HUES64 (cell line): ENCODE measurements at regions not wholly inside any gene's neighbourhood (a gene's known extent, or its start where the extent isn't known, plus 50 kb on each side); places are given as distances from the start of the nearest gene placed in this dataset.

Experiments used
- H3K27ac ChIP-seq: 2 replicates; pipeline ENCODE4 v1.7.0; 2013; ENCODE audit warnings: low read depth, low read length, inconsistent platforms
- H3K27me3 ChIP-seq: 2 replicates; pipeline ENCODE4 v1.6.1; 2013; ENCODE audit warnings: mild to moderate bottlenecking, low read length; ENCODE audit not compliant: insufficient read depth
- H3K36me3 ChIP-seq: 2 replicates; pipeline ENCODE4 v1.6.1; 2013; ENCODE audit warnings: mild to moderate bottlenecking, low read length; ENCODE audit not compliant: insufficient read depth
- H3K4me1 ChIP-seq: 2 replicates; pipeline ENCODE4 v1.6.1; 2013; ENCODE audit warnings: mild to moderate bottlenecking, low read length, moderate library complexity; ENCODE audit not compliant: insufficient read depth
- H3K4me3 ChIP-seq: 2 replicates; pipeline ENCODE4 v1.5.1; 2013; ENCODE audit warnings: mild to moderate bottlenecking, low read length, moderate library complexity
- H3K9ac ChIP-seq: 2 replicates; pipeline ENCODE4 v1.6.1; 2013; ENCODE audit warnings: mild to moderate bottlenecking, low read depth, low read length
- H3K9me3 ChIP-seq: 2 replicates; pipeline ENCODE4 v1.6.1; 2013; ENCODE audit warnings: low read depth, low read length; ENCODE audit not compliant: insufficient read depth
- WGBS: fragments of 150-250, 120-280 bp; methylation state at CpG from one replicate; pipeline ENCODE4 v1.1.7; 2013; ENCODE audit warnings: missing lambda C conversion rate; 5-methylcytosine and 5-hydroxymethylcytosine counted together

DNA sequence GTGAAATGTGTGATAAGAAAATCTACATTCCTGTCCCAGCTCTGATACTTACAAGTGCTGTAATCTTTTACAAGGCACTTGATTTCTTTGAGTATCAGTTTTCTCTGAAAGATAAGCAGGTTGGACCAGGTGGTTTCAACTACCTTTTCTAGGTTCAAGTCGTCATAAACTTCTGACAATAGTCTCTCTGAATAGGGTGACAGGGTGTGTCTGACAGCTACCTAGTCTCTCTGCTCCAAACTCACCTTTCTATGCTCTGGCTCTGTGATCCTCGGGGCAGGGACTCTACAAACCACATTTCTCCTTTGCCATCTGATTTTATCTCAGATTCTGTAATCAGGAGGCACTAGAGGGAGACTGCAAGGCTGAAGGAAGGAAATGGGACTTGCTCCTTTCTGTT, 137.7 kb upstream of the SYT1 start:
- 73% methylated on average over 2 of the region's 2 CpGs for WGBS

DNA sequence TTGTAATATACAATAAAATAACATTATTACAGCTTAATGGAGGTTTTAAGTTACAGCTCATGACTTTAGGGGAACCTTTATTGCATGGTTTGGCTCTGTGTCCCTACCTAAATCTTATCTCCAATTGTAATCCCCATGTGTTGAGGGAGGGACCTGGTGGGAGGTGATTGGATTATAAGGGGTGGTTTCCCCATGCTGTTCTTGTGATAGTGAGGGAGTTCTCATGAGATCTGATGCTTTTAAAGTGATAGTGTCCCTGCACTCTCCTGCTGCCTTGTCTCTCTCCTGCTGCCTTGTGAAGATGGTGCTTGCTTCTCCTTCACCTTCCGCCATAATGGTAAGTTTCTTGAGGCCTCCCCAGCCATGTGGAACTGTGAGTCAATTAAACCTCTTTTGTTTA, 132.1 kb upstream of the SYT1 start:
- no peak overlapping the region for H3K27ac ChIP-seq
- no peaks in the 10 kb centered on the region for H3K4me1 ChIP-seq
- no peak overlapping the region for H3K9ac ChIP-seq
- no peaks in the 10 kb centered on the region for H3K27me3 ChIP-seq
- no peak overlapping the region for H3K4me3 ChIP-seq
- no peaks in the 10 kb centered on the region for H3K36me3 ChIP-seq
- 100% methylated on average over 1 of the region's 1 CpG for WGBS
- H3K9me3 ChIP-seq = no peaks in the 10 kb centered on the region

More for the DNA sequence above, 137.7 kb upstream of the SYT1 start:
- Histone ChIP-seq H3K36me3 (no peaks in the 10 kb centered on the region), H3K9me3 (no peaks in the 10 kb centered on the region), H3K27ac (no peak overlapping the region), H3K4me3 (no peak overlapping the region), H3K9ac (no peak overlapping the region), H3K4me1 (no peaks in the 10 kb centered on the region), H3K27me3 (no peaks in the 10 kb centered on the region)

- H3K27ac ChIP-seq = no peak overlapping the region
- no peaks in the 10 kb centered on the region for H3K27me3 ChIP-seq
- 86% methylated on average over 2 of the region's 4 CpGs for WGBS
- no peaks in the 10 kb centered on the region for H3K4me1 ChIP-seq
- H3K9me3 ChIP-seq = no peaks in the 10 kb centered on the region
- no peak overlapping the region for H3K9ac ChIP-seq
- no peak overlapping the region for H3K4me3 ChIP-seq
- H3K36me3 ChIP-seq = no peaks in the 10 kb centered on the region
Observed at GRCh38 chr12:78739653-78740052, 124.9 kb upstream of the SYT1 start.

GRCh38 chr12:78746001-78746400, 118.6 kb upstream of the SYT1 start:
- no peaks in the 10 kb centered on the region for H3K9me3 ChIP-seq
- no peak overlapping the region for H3K4me3 ChIP-seq
- H3K27me3 ChIP-seq = no peaks in the 10 kb centered on the region
- H3K4me1 ChIP-seq = peaks cover 6% of the 10 kb centered on the region; the same call in 1 of the 2 replicates
- 100% methylated on average over 2 of the region's 2 CpGs for WGBS
- no peak overlapping the region for H3K9ac ChIP-seq
- no peaks in the 10 kb centered on the region for H3K36me3 ChIP-seq
- H3K27ac ChIP-seq = no peak overlapping the region

DNA sequence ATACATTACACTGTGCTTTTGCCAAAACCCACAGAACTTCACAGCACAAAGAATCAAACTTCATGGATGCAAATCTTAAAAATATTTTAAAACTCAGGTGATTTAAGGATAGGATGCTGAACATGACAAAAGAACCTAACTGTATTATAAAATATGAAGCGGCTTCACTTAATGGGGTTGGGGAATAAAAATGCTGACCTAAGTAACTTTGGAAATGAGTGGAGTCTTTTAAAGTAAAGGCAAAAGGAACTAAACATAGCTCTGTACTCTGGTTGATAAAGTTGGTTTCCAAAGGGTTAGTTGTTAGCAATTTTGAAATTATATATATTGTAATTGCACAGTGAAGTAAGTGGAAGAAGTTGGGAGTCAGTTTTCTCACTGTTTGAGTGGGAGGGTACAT, 111.5 kb upstream of the SYT1 start:
- Histone ChIP-seq H3K27ac (no peak overlapping the region), H3K36me3 (no peaks in the 10 kb centered on the region), H3K4me1 (no peaks in the 10 kb centered on the region), H3K9ac (no peak overlapping the region), H3K9me3 (no peaks in the 10 kb centered on the region), H3K27me3 (no peaks in the 10 kb centered on the region), H3K4me3 (no peak overlapping the region)
- 100% methylated on average over 1 of the region's 1 CpG for WGBS

- H3K27me3 ChIP-seq = no peaks in the 10 kb centered on the region
- 95% methylated on average over 2 of the region's 2 CpGs for WGBS
- H3K4me1 ChIP-seq = no peaks in the 10 kb centered on the region
- no peak overlapping the region for H3K9ac ChIP-seq
- no peaks in the 10 kb centered on the region for H3K36me3 ChIP-seq
- peaks cover 5% of the 10 kb centered on the region; the same call in 1 of the 2 replicates for H3K9me3 ChIP-seq
- H3K4me3 ChIP-seq = no peak overlapping the region
- no peak overlapping the region for H3K27ac ChIP-seq
Observed at GRCh38 chr12:78756936-78757335, 107.6 kb upstream of the SYT1 start.

GRCh38 chr12:78759367-78759766, 105.2 kb upstream of the SYT1 start:
- Histone ChIP-seq H3K36me3 (no peaks in the 10 kb centered on the region), H3K4me1 (no peaks in the 10 kb centered on the region), H3K27ac (no peak overlapping the region), H3K9me3 (peaks cover 5% of the 10 kb centered on the region; the same call in 1 of the 2 replicates), H3K27me3 (no peaks in the 10 kb centered on the region), H3K9ac (no peak overlapping the region), H3K4me3 (no peak overlapping the region)
- 89% methylated on average over 4 of the region's 4 CpGs for WGBS

GRCh38 chr12:78760906-78761305, 103.7 kb upstream of the SYT1 start:
- 89% methylated on average over 4 of the region's 5 CpGs for WGBS
- H3K27me3 ChIP-seq = no peaks in the 10 kb centered on the region
- no peak overlapping the region for H3K27ac ChIP-seq

DNA sequence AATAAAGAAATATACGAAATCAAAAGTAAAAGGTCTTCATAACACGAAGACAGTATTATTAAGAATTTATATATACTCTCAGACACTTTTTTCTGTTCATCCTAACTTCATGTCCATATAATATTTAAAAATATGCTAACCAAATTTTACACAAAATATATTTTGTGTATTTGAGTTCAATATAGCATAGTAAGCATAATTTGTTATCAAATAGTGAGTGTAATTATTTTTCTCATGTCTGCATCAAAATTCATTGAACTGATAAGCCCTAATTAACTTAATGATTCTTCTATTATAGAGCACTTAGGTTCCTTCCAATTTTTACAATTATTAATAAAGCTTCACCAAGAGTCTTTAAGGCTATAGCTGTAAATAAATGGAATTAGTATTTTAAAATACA, 99.7 kb upstream of the SYT1 start:
- Histone ChIP-seq H3K27ac (no peak overlapping the region), H3K36me3 (no peaks in the 10 kb centered on the region), H3K27me3 (no peaks in the 10 kb centered on the region), H3K9ac (no peak overlapping the region), H3K4me1 (no peaks in the 10 kb centered on the region), H3K9me3 (0 out of 2 replicates have a peak, but pooled peaks cover 2% of the 10 kb centered on the region), H3K4me3 (no peak overlapping the region)
- WGBS = no CpG with 5 or more reads among the region's 2 CpGs

More at GRCh38 chr12:78760906-78761305, 103.7 kb upstream of the SYT1 start:
- Histone ChIP-seq H3K4me1 (no peaks in the 10 kb centered on the region), H3K9ac (no peak overlapping the region), H3K9me3 (peaks cover 5% of the 10 kb centered on the region; the same call in 1 of the 2 replicates), H3K36me3 (no peaks in the 10 kb centered on the region), H3K4me3 (no peak overlapping the region)

GRCh38 chr12:78767264-78767981, 97.2 kb upstream of the SYT1 start:
- Histone ChIP-seq H3K27ac (no peak overlapping the region), H3K4me1 (no peaks in the 10 kb centered on the region), H3K36me3 (no peaks in the 10 kb centered on the region), H3K9me3 (no peaks in the 10 kb centered on the region), H3K27me3 (no peaks in the 10 kb centered on the region), H3K4me3 (no peak overlapping the region), H3K9ac (no peak overlapping the region)
- 91% methylated on average over 4 of the region's 4 CpGs for WGBS

DNA sequence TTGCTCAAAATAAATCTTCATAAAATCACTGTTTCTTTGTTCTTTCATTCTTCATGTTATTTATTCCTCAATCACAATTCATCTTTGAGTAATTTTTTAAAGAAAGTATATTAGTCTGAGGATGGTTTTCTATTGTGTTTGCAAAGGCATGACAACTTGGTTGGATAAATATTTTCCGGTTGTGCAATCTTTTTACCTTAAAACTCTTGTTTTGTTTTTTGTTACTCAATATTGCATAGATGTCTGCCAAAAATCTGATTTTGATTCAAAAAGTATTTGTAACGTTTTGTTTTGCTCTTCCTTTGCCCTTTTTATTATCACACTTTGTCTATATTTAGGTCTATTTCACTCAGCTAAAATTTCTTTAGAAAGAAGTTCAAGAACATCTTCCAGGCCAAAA, 86.2 kb upstream of the SYT1 start:
- Histone ChIP-seq H3K4me3 (no peak overlapping the region), H3K9ac (no peak overlapping the region), H3K9me3 (no peaks in the 10 kb centered on the region), H3K27ac (no peak overlapping the region), H3K27me3 (no peaks in the 10 kb centered on the region), H3K36me3 (no peaks in the 10 kb centered on the region), H3K4me1 (no peaks in the 10 kb centered on the region)
- WGBS = 88% methylated on average over 2 of the region's 2 CpGs

DNA sequence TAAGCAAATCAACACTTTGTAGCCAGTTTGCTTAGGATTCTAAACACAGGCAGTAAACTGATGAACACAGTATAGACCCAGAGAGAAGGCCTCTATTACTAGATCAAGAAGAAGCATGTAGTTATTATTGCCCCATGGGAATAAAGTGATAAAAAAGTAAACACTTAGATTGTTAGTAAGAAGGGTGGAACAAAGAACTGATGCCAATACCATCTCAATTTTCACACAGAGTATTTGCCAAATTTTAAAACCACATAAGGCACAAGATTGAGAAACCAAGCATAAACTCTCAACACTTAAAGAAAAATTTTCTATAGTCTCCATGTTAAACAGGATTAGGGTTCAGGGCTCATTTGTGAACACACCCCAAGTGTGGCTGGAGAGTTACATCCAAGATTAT, 77.0 kb upstream of the SYT1 start:
- no peaks in the 10 kb centered on the region for H3K4me1 ChIP-seq
- H3K9me3 ChIP-seq = no peaks in the 10 kb centered on the region
- no peak overlapping the region for H3K9ac ChIP-seq
- no peaks in the 10 kb centered on the region for H3K36me3 ChIP-seq
- no peak overlapping the region for H3K4me3 ChIP-seq
- no peak overlapping the region for H3K27ac ChIP-seq
- H3K27me3 ChIP-seq = no peaks in the 10 kb centered on the region
